Upper lobe of right lung (tissue), 1 donor: ENCODE measurements at regions not wholly inside any gene's neighbourhood (a gene's known extent, or its start where the extent isn't known, plus 50 kb on each side); places are given as distances from the start of the nearest gene placed in this dataset.

Experiments used
- ATAC-seq: fragments of 200-7000 bp; cut with Tn5 transposase; one replicate; pipeline ENCODE4 v1.9.1; 2020; ENCODE audit warnings: mild to moderate bottlenecking, moderate library complexity
- DNase-seq: peaks from one replicate; pipeline ENCODE4 v3.0.0-alpha.2; 2020
- H3K27ac ChIP-seq: fragments of 200-600 bp; one replicate; pipeline ENCODE4 v1.8.0; 2022
- H3K27me3 ChIP-seq: fragments of 200-600 bp; one replicate; pipeline ENCODE4 v1.8.0; 2022; ENCODE audit warnings: mild to moderate bottlenecking
- H3K36me3 ChIP-seq: fragments of 200-600 bp; one replicate; pipeline ENCODE4 v1.8.0; 2022
- H3K4me1 ChIP-seq: fragments of 200-600 bp; one replicate; pipeline ENCODE4 v1.8.0; 2022
- H3K4me3 ChIP-seq: fragments of 200-600 bp; one replicate; pipeline ENCODE4 v1.8.0; 2022; ENCODE audit warnings: mild to moderate bottlenecking
- H3K9me3 ChIP-seq: fragments of 200-600 bp; one replicate; pipeline ENCODE4 v1.8.0; 2022
- intact Hi-C: fragments of 100-400 bp; cut with DNase I; formaldehyde crosslinking; loops from one replicate; pipeline ENCODE4 v1.11.0; 2022
- TF ChIP-seq, protein P1 (sequence below): fragments of 200-600 bp; IDR thresholded peaks from one replicate; pipeline ENCODE4 v1.8.0; 2022; ENCODE audit warnings: antibody characterized with exemption
- donor health status: DM: no; HTN: yes; CAD: no; lungs with severe emphysema.

DNA sequence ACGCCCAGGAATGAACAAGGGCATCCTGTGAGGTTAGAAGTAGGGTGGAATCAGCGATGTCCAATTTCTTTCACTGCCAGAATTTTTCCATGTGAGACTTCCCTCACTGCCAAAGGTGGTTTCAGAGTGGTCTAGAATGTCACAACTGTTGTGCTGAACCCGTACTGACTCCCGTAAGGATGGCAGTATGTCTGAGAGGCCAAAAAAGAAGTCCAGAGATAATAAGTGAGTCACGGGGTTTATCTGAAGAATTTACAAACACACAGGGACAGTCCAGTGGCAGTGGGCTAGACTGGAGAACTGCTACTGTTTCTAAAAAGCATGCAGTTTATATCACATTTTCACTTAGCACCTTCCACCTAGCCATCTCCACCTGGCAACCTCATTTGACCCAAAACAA is 160.6 kb upstream of the ATP10A start:
- intact Hi-C loops = no loop called here
- ATAC-seq = no peak
- TF ChIP-seq, protein P1, sequence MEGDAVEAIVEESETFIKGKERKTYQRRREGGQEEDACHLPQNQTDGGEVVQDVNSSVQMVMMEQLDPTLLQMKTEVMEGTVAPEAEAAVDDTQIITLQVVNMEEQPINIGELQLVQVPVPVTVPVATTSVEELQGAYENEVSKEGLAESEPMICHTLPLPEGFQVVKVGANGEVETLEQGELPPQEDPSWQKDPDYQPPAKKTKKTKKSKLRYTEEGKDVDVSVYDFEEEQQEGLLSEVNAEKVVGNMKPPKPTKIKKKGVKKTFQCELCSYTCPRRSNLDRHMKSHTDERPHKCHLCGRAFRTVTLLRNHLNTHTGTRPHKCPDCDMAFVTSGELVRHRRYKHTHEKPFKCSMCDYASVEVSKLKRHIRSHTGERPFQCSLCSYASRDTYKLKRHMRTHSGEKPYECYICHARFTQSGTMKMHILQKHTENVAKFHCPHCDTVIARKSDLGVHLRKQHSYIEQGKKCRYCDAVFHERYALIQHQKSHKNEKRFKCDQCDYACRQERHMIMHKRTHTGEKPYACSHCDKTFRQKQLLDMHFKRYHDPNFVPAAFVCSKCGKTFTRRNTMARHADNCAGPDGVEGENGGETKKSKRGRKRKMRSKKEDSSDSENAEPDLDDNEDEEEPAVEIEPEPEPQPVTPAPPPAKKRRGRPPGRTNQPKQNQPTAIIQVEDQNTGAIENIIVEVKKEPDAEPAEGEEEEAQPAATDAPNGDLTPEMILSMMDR = no peak

DNA sequence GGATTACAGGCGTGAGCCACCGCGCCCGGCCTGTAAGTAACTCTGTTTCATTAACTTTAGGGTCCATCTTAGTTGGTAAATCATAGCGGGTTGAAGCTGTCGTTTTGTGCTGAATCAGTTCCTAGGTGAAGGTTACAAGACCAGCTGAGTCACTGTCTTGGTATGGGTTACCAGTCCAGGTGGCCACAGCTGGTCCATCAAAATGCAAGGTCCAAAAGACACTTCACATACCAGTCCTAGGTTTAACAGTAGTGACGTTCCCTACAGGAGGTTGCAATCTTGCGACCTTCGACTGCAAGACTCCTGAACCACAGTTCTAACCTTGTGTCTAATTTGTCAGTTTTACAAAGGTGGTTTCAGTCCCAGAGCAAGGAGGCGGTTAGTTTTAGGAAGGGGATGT is 160.1 kb upstream of the ATP10A start:
- DNase-seq = no peak
- Histone ChIP-seq H3K27me3 (no peaks in the 10 kb centered on the region), H3K36me3 (no peaks in the 10 kb centered on the region), H3K4me3 (no peak overlapping the region), H3K4me1 (no peaks in the 10 kb centered on the region), H3K27ac (no peak overlapping the region), H3K9me3 (no peaks in the 10 kb centered on the region)
- intact Hi-C loops = no loop called here
- no peak for ATAC-seq
- TF ChIP-seq, protein P1 = no peak

More for the DNA sequence above, 160.6 kb upstream of the ATP10A start:
- Histone ChIP-seq H3K9me3 (no peaks in the 10 kb centered on the region), H3K27me3 (no peaks in the 10 kb centered on the region), H3K4me3 (no peak overlapping the region), H3K27ac (no peak overlapping the region), H3K36me3 (no peaks in the 10 kb centered on the region), H3K4me1 (no peaks in the 10 kb centered on the region)
- no peak for DNase-seq

DNA sequence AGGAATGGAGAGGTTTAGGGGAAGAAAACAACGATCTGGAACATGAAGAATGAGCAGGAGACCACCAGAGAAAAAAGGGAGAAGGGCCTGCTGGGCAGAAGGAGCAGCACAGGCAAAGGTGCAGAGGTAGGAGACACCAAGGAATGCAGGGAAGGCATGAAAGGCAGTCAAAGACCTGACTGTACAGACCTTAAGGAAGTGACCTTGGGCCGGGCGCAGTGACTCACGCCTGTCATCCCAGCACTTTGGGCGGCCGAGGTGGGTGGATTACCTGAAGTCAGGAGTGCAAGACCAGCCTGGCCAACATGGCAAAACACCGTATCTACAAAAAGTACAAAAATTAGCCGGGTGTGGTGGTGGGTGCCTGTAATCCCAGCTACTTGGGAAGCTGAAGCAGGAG is 157.7 kb upstream of the ATP10A start:
- Histone ChIP-seq H3K27me3 (no peaks in the 10 kb centered on the region), H3K9me3 (no peaks in the 10 kb centered on the region), H3K4me3 (no peak overlapping the region), H3K4me1 (no peaks in the 10 kb centered on the region), H3K36me3 (no peaks in the 10 kb centered on the region), H3K27ac (no peak overlapping the region)
- DNase-seq = no peak
- ATAC-seq = no peak
- intact Hi-C loops = no loop called here
- TF ChIP-seq, protein P1 = no peak

DNA sequence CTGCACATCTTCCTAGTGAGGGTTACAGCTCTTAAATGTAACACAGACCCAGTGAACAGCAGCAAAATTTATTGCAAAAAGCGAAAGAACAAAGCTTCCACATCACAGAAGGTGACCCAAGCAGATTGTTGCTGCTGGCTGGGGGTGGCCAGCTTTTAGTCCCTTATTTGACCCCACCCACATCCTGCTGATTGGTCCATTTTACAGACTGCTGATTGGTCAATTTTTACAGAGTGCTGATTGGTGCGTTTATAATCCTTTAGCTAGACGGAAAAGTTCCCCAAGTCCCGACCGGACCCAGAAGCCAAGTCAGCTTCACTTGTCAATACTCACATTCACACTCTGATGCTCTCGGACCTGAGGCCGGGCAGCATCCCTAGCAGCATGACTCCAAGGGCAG is 154.5 kb upstream of the ATP10A start:
- no peaks in the 10 kb centered on the region for H3K4me1 ChIP-seq
- intact Hi-C loops = no loop called here
- H3K36me3 ChIP-seq = no peaks in the 10 kb centered on the region
- no peak for DNase-seq
- no peak overlapping the region for H3K27ac ChIP-seq
- H3K4me3 ChIP-seq = no peak overlapping the region
- no peaks in the 10 kb centered on the region for H3K27me3 ChIP-seq
- ATAC-seq = no peak
- TF ChIP-seq, protein P1 = no peak
- no peaks in the 10 kb centered on the region for H3K9me3 ChIP-seq

DNA sequence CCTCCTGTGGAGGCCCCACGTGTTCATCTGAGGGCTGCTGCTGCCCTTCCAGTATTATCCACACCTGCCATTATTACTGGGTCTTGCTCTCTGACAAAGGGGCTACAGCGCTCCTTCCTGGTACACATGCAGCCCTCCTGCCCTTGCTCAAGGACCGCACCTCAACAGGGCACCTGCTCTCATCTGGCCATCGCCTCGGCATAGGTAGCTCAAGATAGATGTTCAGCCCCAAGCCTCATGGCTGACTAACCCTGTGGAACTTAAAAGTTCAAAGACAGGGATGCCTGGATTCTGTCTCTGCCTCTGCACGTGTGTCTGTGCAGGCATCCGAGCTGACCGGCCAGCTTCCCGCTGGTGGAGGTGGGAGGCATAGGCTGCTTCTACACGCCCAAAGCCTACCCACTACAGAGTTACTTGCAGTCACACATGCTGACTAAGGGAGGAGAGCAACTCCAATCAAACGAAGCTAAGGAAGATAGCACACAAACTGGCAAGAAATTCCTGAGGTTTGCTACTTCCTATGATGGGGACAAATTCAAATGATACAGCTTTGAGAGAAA is 152.5 kb upstream of the ATP10A start:
- no peak for ATAC-seq

More for the DNA sequence above, 152.5 kb upstream of the ATP10A start:
- intact Hi-C loops = no loop called here
- no peaks in the 10 kb centered on the region for H3K4me1 ChIP-seq
- no peaks in the 10 kb centered on the region for H3K36me3 ChIP-seq
- no peak overlapping the region for H3K4me3 ChIP-seq
- no peak overlapping the region for H3K27ac ChIP-seq
- no peak for DNase-seq
- no peaks in the 10 kb centered on the region for H3K9me3 ChIP-seq
- TF ChIP-seq, protein P1 = no peak
- no peaks in the 10 kb centered on the region for H3K27me3 ChIP-seq
